ENCODE measurements at regions not wholly inside any gene's neighbourhood (a gene's known extent, or its start where the extent isn't known, plus 50 kb on each side); places are given as distances from the start of the nearest gene placed in this dataset.

DNA sequence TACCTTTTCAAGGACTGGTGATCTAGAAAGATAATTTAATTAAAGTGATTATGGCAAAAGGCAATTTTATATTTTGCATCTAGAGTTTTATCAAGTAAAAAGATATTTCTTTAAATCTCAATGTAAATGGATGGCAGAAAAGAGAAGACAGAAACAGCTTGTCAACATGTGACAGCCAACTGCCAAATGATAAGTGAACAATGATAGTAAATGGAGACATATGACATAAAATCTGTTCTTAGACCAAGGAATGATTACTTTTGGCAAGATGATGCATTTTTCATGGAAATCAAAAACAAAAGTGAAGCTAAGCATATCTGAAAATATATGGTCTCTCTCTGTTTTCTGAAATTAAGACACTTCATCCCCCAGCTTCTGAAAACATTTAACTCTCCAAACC lies 1730.7 kb upstream of the FLRT2 start:
- no peak for DNase-seq

DNA sequence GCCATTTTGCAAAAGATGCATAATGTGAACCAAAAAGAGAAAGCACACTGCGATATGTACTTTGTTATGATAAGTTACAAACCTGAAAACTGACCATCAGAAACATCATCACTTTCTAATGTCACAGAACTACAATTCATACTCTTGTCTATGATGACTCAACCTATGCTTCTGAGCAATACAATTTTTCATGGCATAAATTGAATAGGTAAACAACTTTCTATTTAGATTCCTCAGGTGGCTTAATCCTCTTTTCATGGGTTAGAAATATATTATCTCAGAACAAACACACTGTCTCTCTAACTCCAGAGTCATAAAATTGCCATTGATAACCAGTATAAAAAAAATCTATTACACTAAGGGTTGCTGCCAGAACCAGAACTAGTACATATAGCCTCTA lies 1715.0 kb upstream of the FLRT2 start:
- DNase-seq, result no peak

DNA sequence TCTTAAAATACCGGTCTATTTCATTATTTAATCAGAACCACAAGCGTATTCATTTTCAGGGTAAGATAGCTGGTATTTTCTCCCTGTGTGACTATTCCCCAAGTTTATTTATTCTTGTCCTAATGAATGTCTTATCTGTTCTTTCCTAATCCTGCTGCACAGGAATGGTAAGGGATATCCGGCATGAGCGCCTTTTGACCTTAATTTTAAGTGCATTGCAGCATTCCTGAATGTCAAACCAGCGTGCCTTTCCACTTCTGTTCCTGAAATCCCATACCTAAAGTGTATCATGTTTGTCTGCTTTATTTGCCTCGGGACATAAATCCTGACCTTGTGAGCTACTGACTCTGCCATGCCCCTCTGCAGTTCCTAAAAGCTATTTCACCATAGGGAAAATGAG lies 1713.2 kb upstream of the FLRT2 start:
- no peak for DNase-seq

DNA sequence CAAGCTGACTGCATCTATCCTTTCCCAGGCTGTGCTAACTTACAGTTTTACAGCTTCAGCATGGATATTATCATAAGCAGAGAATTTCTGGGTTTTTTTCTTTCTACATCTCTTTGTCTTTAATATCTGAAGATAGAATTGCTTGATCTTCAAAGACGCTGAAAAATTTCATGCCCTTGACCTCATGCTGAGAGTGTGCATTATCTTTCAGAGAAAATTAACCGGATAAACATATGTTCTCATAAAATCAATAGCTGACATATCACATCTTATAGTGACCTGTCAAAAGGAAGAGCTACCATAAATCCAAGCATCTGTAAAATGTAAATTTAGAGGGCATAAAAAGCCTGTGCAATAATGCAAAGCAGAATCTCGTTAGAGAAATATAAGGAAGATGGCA lies 1704.1 kb upstream of the FLRT2 start:
- DNase-seq, result no peak

GRCh38 chr14:83826838-83827237 lies 1703.1 kb upstream of the FLRT2 start:
- no peak for DNase-seq

DNA sequence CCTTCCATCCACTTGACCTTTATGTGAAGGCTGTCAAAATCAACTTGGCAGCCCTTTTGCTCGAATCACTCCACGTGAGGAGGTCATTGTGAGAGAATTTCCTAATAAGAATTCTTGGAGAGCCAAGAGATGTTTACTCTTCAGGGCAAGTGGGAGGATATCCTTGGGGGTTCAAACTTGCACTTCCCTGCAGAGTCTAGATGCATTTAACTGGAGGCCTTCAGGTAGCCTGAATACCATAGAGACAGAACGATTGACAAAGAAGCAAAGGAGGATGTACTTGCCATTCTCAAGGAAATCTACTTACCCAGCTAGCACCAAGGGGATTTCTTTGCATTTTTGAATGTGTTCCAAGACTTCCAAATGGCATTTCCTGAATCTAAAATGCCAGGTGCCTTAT lies 1702.6 kb upstream of the FLRT2 start:
- DNase-seq, result no peak

DNA sequence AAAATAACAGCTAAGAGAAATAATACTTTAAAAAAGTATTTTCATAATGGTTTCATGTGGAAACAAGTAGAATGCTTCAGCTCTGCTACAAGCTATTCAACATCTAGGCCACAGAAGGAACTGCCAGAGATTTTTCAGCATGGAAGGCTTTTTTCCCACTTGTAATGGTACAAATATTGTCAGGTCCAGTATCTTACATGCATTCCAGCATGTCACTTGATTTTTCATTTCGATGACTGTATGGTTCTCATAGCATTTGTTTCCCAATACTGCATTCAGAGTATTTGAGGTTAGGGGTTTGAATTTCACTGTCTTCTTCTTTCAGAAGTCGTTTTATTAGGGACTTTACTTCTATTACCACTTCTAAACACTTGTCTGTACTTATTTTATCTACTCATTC lies 1701.5 kb upstream of the FLRT2 start:
- DNase-seq, result no peak

- no peak for DNase-seq
Measured at GRCh38 chr14:83830316-83830715, 1699.6 kb upstream of the FLRT2 start.

GRCh38 chr14:83838226-83838625 lies 1691.7 kb upstream of the FLRT2 start:
- DNase-seq, result no peak

- DNase-seq, result no peak
Measured at GRCh38 chr14:83842547-83842946, 1687.4 kb upstream of the FLRT2 start.

GRCh38 chr14:83847102-83847501 lies 1682.8 kb upstream of the FLRT2 start:
- DNase-seq, result no peak

- no peak for DNase-seq
Measured at GRCh38 chr14:83850092-83850491, 1679.9 kb upstream of the FLRT2 start.

DNA sequence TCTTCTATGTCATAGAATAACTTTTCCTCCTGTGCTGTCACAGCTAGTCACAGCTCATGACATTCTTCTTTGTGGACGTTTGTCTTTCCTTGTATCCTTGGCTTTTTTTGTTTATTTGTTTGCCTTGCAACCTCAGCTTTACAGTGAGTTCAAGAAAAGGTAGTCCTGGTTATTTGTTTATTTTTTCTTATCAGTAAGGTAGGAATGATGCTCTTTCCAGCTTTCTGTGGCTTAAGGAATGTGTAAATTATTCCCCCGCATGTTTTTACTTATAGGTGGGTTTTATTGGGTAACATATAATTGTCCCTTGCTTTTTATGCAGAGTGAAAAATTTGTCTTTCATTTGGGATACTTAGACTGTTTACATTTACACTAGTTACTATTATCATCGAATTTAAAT lies 1673.6 kb upstream of the FLRT2 start:
- no peak for DNase-seq

- no peak for DNase-seq
Measured at GRCh38 chr14:83860631-83861155, 1669.3 kb upstream of the FLRT2 start.

DNA sequence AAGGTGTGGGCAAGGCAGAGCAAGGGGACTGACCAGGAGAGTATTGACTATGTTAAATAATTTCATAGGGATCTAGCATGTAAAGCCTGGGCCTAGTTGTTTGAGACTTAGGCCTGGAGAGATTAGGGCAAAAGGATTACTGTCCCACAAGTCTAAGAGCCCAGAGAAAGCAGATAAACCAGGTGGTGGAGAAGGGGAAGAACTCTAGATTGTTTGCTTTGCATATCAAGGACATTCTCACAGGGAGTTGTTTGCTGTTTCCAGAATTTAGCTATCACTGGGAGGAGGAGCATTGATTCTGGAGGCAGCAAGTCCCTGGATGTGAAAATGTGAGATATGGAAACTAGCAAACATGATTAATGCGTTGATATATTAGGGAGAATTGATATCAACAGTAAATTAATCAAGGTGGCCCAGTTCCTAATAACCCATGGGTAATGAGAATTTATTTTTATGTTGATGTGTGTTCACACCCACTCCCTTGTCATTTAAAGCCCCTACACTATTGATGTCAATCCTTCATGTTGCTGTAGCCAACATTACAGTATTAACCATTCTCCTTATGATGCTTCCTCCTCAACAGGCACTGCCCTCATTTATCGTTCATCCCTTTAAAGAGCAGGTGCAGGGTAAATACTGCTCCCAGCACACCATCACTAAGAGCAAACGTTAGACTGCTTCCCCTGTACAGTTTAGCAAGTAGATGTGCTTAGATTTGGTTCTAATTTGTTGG lies 1666.7 kb upstream of the FLRT2 start:
- DNase-seq, result no peak

- DNase-seq, result no peak
Measured at GRCh38 chr14:83864106-83864505, 1665.8 kb upstream of the FLRT2 start.

DNA sequence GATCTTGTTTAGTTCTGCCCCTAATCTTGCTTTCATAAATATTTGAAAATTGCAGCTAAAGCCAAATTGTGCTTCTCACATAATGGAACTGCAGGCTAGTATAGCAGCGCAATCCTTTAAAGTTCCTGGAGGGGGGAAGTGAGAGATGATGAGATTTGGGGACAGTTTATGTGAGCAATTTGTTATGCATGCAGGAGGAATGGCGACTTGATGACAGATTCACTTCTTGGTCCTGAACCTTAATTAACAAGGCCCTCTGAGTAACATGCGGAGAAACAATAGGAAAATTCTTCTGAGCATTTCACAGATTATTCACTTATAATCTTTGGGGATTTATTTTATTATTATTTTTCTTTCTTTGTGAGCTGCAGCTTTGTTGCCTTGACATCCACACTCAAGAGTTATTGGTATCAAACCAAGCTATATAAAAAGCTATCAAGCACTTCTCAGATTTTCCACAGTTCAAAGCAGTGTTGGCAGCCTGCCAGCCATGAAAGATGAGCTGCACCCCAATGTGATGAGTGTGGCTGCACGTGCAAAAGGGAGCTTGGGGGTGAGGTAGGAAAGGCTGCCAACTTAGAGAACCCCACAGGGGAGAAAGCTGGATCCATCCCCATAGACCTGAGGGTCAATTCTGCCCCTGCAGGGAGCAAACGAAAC lies 1662.2 kb upstream of the FLRT2 start:
- DNase-seq, result no peak

DNA sequence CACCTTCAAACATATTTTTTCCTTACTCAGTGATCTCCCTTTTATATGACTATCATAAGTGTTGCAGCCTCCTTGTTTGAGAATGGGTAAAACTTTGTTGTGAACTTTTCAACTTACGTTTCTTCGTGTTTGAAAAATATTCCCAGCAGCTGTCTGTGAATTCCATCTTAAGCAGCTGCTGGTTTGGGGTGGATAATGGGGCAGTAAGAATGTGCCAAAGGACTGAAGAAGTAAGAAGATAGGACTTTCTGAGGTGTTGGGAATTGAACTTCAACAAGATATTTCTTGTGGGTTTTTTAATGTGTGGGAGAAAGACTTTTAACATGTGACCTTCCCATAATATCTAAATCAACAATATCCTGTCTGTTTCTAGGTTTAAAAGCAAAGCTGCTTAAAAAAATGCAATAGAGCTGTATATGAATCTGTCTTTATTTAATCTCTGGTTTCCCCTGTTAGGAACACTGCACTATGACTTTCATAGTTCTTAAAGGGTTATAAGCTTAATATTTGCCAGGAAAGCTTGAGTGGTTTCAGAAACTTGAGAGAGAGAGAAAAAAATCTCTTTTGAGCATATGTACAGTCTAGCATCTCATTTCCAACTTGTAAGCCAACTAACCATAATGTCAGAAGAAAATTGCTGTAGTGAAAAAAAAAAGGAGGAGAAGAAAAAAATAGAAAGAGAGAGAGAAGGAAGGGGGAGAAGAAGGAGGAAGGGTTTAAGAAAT lies 1659.2 kb upstream of the FLRT2 start:
- DNase-seq, result no peak

GRCh38 chr14:83873669-83874068 lies 1656.3 kb upstream of the FLRT2 start:
- DNase-seq, result no peak

DNA sequence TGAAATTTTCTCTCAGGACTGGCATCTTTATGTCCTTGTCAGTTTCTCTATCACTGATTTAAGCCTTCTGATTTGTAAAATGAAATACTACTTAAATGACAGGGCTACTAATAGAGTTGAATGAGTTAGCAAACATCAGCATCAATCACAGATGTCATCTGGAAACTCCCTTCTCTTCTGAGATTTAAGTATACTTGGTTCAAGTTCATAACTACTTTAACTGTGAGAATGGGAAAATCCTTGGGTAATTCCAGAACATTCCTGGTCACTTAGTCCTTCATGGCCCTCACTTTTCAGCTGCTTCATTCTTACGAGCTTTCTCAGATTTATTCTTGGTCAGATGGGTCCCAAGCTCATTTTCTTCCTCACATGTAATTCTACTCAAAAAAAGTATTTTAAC lies 1655.3 kb upstream of the FLRT2 start:
- DNase-seq, result no peak

- DNase-seq, result no peak
Measured at GRCh38 chr14:83883732-83884131, 1646.2 kb upstream of the FLRT2 start.

DNA sequence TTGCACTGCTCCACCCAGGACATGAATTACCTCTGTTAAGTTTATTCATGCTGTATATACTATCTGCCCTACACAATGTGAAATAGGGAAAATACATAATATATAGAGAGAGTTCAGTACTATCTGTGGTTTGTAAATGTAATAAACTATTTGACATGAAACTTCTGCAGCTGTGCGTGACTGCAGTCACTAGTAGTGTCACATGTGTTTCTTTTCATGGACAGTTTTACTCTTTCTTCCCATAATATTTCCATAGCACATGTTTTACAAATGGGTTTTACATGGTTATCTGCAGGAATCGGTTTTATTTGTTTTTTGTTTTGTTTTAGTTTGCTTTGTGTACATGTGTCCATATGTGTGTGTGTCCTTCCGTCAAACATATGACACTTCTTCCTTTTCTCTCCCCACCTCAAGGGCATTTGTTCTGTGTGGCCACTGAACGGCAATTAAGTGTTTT lies 1644.1 kb upstream of the FLRT2 start:
- DNase-seq, result no peak

DNA sequence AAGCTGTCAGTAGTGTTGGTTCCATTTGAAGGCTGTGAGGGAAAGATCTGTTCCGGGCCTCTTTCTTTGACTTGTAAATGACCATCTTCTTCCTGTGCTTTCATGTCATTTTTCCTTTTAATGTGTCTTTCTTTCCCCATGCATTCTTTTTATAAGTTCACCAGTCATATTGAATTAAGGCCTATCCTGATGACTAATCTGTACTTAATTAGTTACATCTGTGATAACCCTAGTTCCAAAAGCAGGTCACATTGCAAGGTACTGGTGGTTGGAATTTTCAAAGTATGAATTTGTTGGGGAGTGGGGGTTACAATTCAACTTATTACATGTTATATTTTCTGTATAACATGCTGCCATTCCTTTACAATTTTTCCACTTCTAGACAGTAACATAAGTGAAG lies 1642.1 kb upstream of the FLRT2 start:
- DNase-seq, result no peak

GRCh38 chr14:83893447-83893846 lies 1636.5 kb upstream of the FLRT2 start:
- DNase-seq, result no peak
